ENCODE measurements at regions not wholly inside any gene's neighbourhood (a gene's known extent, or its start where the extent isn't known, plus 50 kb on each side); places are given as distances from the start of the nearest gene placed in this dataset.

DNA sequence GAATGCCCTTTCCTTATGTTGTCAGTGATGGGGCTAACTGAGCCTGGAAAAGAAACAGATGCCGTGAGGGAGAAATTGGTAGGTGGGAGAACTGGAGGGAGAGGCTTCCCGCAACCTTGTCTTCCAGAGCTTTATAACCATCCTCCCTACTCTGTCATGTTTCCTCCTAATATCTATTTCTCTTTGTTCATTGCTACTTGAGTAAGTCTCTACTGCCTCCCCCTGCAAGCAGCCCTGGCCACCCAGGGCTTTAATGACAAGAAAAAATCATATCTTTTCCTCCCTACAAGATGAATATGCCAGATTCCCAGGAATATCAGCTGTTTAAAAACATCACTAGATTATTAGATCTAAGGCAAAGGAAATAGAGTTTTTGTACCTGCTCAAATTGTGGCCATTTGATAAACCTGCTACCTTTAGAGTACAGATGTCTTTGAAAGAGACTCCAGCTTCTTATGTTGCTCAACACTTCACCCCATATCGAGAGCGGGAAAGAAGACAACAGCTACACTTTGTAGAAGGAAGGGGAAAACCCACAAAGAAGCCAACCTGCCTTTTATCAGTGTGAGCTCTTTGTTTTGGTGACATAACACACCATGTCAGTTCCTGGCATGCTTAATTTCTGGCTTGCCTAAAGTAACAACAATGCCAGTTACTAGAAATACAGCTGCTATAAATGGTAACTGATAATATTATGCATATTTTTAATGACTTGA is 186.6 kb upstream of the LEF1 start:
- TF ChIP-seq POLR2AphosphoS5 (IDR thresholded peaks at IDR 0.05) = no peak
- TF ChIP-seq POLR2A (IDR thresholded peaks at IDR 0.05) = no peak
- TF ChIP-seq, protein P1, sequence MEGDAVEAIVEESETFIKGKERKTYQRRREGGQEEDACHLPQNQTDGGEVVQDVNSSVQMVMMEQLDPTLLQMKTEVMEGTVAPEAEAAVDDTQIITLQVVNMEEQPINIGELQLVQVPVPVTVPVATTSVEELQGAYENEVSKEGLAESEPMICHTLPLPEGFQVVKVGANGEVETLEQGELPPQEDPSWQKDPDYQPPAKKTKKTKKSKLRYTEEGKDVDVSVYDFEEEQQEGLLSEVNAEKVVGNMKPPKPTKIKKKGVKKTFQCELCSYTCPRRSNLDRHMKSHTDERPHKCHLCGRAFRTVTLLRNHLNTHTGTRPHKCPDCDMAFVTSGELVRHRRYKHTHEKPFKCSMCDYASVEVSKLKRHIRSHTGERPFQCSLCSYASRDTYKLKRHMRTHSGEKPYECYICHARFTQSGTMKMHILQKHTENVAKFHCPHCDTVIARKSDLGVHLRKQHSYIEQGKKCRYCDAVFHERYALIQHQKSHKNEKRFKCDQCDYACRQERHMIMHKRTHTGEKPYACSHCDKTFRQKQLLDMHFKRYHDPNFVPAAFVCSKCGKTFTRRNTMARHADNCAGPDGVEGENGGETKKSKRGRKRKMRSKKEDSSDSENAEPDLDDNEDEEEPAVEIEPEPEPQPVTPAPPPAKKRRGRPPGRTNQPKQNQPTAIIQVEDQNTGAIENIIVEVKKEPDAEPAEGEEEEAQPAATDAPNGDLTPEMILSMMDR (IDR thresholded peaks at IDR 0.05 in 8 of 11, conservative IDR thresholded peaks at IDR 0.05 in 3 of 11) = no peak
